GM10266 (cell line): ENCODE measurements at regions not wholly inside any gene's neighbourhood (a gene's known extent, or its start where the extent isn't known, plus 50 kb on each side); places are given as distances from the start of the nearest gene placed in this dataset.

Experiments used
- DNase-seq: peaks from one replicate; pipeline ENCODE4 v3.0.0; 2012; ENCODE audit errors: extremely low spot score
- CTCF ChIP-seq: IDR thresholded peaks from 2 replicates; pipeline ENCODE4 v1.5.1; 2012; ENCODE audit warnings: mild to moderate bottlenecking, low read depth; ENCODE audit not compliant: control insufficient read depth, insufficient read depth; ENCODE audit errors: missing control alignments

- no peak for TF ChIP-seq CTCF
- DNase-seq, result no peak
Measured at GRCh38 chrX:44621078-44621477, 78.4 kb upstream of the FUNDC1 start.

- no peak for TF ChIP-seq CTCF
- no peak for DNase-seq
Measured at GRCh38 chrX:44619039-44619438, 76.4 kb upstream of the FUNDC1 start.

GRCh38 chrX:44596277-44596676, 53.6 kb upstream of the FUNDC1 start:
- DNase-seq, result peak; percentile 32
- no peak for TF ChIP-seq CTCF
